ENCODE measurements at regions not wholly inside any gene's neighbourhood (a gene's known extent, or its start where the extent isn't known, plus 50 kb on each side); places are given as distances from the start of the nearest gene placed in this dataset.

DNA sequence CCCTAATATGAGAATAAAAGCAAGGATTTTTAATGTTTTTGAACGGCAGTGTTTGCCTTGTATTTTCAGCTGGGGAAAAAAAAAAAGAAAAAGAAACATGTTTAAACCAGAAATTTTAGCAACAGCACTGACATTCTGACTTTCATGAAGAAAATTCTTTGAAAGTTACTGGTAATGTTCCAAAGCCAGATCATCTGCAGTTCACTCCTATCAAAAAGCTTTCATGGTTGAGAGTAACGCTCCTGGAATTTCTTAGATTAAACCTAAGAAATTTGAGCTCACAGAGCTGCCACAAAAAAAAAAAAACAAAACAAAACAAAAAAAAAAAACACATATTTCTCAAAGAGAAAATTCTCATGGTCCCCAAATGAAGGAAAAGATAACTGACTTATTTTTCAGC lies 1106.7 kb downstream of the EFNB2 start:
- no peak overlapping the region for H3K4me3 ChIP-seq (ENCODE audit: low read depth in 1 of 2, low read length in 1 of 2)
- no peak overlapping the region for H3K27ac ChIP-seq
- H3K4me1 ChIP-seq (ENCODE audit: control insufficient read depth in 1 of 2, insufficient read depth in 1 of 2, low read depth in 1 of 2, low read length in 1 of 2): no peaks in the 10 kb centered on the region
- H3K27me3 ChIP-seq: no peaks in the 10 kb centered on the region
- TF ChIP-seq, protein P1, sequence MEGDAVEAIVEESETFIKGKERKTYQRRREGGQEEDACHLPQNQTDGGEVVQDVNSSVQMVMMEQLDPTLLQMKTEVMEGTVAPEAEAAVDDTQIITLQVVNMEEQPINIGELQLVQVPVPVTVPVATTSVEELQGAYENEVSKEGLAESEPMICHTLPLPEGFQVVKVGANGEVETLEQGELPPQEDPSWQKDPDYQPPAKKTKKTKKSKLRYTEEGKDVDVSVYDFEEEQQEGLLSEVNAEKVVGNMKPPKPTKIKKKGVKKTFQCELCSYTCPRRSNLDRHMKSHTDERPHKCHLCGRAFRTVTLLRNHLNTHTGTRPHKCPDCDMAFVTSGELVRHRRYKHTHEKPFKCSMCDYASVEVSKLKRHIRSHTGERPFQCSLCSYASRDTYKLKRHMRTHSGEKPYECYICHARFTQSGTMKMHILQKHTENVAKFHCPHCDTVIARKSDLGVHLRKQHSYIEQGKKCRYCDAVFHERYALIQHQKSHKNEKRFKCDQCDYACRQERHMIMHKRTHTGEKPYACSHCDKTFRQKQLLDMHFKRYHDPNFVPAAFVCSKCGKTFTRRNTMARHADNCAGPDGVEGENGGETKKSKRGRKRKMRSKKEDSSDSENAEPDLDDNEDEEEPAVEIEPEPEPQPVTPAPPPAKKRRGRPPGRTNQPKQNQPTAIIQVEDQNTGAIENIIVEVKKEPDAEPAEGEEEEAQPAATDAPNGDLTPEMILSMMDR (IDR thresholded peaks at IDR 0.05): no peak
- H3K9me3 ChIP-seq: no peaks in the 10 kb centered on the region
- no peaks in the 10 kb centered on the region for H3K36me3 ChIP-seq

DNA sequence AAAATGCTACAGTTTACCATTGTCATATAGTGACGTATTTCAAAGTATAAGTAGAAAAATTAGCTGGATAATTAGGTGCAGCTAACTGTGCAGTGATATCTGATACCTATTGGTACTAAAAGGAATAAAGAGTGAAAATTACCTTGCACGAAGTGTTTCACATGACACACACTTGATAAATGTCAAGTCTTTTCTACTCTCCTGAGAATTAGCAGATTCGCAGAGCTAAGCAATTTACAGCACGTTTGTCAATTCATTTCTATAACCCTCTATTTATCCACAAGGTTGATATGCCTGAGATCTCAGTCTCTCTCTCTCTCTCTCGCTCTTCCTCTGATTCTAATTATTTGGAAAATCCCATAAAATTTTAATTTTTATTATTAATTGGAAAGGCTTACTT lies 1109.0 kb downstream of the EFNB2 start:
- H3K27me3 ChIP-seq: no peaks in the 10 kb centered on the region
- TF ChIP-seq, protein P1 (IDR thresholded peaks at IDR 0.05): no peak
- no peaks in the 10 kb centered on the region for H3K4me1 ChIP-seq (ENCODE audit: control insufficient read depth in 1 of 2, insufficient read depth in 1 of 2, low read depth in 1 of 2, low read length in 1 of 2)
- H3K36me3 ChIP-seq: no peaks in the 10 kb centered on the region
- no peak overlapping the region for H3K4me3 ChIP-seq (ENCODE audit: low read depth in 1 of 2, low read length in 1 of 2)
- no peaks in the 10 kb centered on the region for H3K9me3 ChIP-seq
- H3K27ac ChIP-seq: no peak overlapping the region

DNA sequence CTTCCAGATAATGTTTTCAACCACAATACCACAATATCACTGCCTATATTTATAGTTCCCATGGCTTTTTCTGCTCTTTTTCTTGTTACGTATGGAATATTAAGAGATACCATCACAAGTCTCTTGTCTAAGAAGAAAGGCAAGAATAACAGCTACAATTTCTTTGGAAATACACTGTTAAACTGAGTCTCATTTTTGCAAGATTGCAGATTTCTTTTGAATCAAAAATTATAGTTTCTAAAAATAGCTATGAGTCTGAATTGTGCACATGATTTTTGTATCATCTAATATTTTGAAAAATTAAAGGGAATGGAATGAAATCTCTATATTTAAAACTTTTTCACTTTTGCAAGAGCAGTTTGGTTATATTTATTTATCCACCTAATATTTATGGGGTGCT lies 1120.8 kb downstream of the EFNB2 start:
- Histone ChIP-seq H3K27me3 (no peaks in the 10 kb centered on the region), H3K4me1 (ENCODE audit: control insufficient read depth in 1 of 2, insufficient read depth in 1 of 2, low read depth in 1 of 2, low read length in 1 of 2) (no peaks in the 10 kb centered on the region), H3K9me3 (no peaks in the 10 kb centered on the region), H3K4me3 (ENCODE audit: low read depth in 1 of 2, low read length in 1 of 2) (no peak overlapping the region), H3K36me3 (no peaks in the 10 kb centered on the region), H3K27ac (no peak overlapping the region)
- TF ChIP-seq, protein P1 (IDR thresholded peaks at IDR 0.05): no peak

DNA sequence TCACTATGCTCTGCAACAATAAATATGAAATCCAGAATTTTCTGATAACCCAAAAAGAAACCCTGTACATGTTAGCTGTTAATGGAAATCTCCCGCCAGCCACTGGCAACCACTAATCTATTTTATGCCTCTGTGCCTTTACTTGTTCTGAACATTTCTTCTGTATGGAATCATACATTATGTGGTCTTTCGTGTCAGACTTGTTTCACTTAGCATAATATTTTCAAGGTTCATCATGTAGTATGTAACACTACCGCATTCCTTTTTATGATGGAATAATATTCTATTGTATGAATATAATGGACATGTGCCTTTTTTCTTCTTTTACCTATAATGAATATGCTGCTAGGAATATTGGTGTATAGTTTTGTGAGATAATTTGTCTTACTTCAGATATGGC lies 1123.3 kb downstream of the EFNB2 start:
- Histone ChIP-seq H3K27ac (no peak overlapping the region), H3K4me1 (ENCODE audit: control insufficient read depth in 1 of 2, insufficient read depth in 1 of 2, low read depth in 1 of 2, low read length in 1 of 2) (no peaks in the 10 kb centered on the region), H3K27me3 (no peaks in the 10 kb centered on the region), H3K4me3 (ENCODE audit: low read depth in 1 of 2, low read length in 1 of 2) (no peak overlapping the region), H3K9me3 (no peaks in the 10 kb centered on the region), H3K36me3 (no peaks in the 10 kb centered on the region)
- TF ChIP-seq, protein P1 (IDR thresholded peaks at IDR 0.05): no peak

DNA sequence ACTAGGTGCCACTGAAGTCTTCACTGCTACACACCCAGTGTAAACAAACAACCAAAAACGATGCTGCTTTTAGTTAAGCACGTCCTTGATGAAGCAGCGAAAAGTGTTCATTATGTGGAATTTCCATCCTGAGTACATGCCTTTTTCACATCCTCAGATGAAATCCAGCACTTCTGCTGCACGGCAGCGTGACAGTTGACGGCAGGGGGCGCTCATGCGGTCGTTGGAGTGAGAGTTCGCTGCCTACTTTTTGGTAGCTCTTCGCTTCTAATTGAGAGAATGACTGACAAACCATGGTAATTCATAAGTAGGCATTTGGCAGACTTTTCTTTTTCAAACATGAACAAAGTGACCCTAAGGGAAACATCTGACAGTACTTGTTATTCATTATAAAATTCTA lies 1124.9 kb downstream of the EFNB2 start:
- Histone ChIP-seq H3K9me3 (no peaks in the 10 kb centered on the region), H3K4me1 (ENCODE audit: control insufficient read depth in 1 of 2, insufficient read depth in 1 of 2, low read depth in 1 of 2, low read length in 1 of 2) (no peaks in the 10 kb centered on the region), H3K4me3 (ENCODE audit: low read depth in 1 of 2, low read length in 1 of 2) (no peak overlapping the region), H3K27me3 (no peaks in the 10 kb centered on the region), H3K36me3 (no peaks in the 10 kb centered on the region), H3K27ac (no peak overlapping the region)
- TF ChIP-seq, protein P1 (IDR thresholded peaks at IDR 0.05): no peak

DNA sequence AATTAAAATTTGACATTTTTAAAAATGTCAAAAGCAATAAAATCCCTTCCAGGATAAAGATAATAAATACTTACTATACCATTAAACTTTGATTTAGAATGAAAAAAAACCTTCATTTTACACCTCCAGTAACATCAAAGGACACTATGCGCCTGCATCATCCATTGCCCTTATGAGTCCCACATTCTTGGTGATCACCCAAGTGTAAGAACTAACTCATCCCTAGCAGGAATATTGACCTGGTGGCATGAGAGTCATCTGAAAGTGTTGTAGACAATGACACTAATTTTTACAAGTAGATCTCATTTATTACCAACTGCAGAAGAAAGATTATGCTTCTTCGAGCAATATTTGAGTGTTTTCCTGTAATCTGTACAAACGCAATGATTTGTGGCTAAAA lies 1128.9 kb downstream of the EFNB2 start:
- no peaks in the 10 kb centered on the region for H3K9me3 ChIP-seq
- no peak overlapping the region for H3K4me3 ChIP-seq (ENCODE audit: low read depth in 1 of 2, low read length in 1 of 2)
- H3K27ac ChIP-seq: no peak overlapping the region
- H3K4me1 ChIP-seq (ENCODE audit: control insufficient read depth in 1 of 2, insufficient read depth in 1 of 2, low read depth in 1 of 2, low read length in 1 of 2): no peaks in the 10 kb centered on the region
- TF ChIP-seq, protein P1 (IDR thresholded peaks at IDR 0.05): no peak
- no peaks in the 10 kb centered on the region for H3K27me3 ChIP-seq
- no peaks in the 10 kb centered on the region for H3K36me3 ChIP-seq

All from neutrophil (primary cell).